Umbilical cord (tissue), 1 donor: ENCODE measurements at regions not wholly inside any gene's neighbourhood (a gene's known extent, or its start where the extent isn't known, plus 50 kb on each side); places are given as distances from the start of the nearest gene placed in this dataset.
"Not testable (repeated sequence)": the region's sequence is repeated elsewhere in the genome, so short reads cannot be mapped to it uniquely, and the experiment has no call there.

Source experiments
- DNase-seq: peaks from one replicate; pipeline ENCODE4 v3.0.0-alpha.2; 2015; ENCODE audit warnings: low spot score

DNA sequence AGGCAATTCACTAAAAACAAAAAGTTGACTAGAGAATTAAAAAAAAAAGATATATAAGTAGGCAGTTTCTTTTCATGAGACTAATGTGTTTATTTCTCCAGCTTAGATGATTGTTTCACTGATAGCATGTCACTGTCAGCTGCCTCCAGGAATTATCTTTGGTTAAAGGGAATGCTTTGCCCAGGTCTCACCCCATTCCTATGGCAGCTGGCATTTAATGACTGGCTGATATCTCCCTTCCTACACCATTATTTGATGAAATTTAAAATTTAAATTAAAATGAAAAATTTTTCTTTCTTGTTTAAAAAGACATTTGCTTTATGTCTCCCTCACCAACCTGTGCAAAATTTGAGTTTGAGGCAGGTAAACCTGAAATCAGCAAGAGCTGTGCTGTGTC is 214.5 kb upstream of the PRSS1 start:
- no peak for DNase-seq

DNA sequence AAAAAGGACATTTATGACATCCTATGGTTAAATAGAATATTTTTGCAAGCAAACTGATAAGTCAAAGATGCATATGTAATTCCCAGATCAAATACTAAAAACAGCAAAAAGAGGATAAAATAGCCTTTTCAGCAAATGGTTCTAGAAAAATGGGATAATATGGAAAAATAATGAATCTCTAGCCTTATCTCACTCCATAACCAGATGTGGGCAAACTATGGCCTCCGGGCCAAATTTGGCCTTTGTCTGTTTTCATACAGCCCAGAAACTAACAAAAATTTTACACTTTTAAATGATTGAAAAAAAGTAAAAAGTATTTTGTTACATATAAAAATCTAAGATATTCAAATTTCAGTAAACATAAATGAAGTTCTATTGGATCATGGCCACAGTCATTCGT is 215.4 kb upstream of the PRSS1 start:
- DNase-seq: no peak

DNA sequence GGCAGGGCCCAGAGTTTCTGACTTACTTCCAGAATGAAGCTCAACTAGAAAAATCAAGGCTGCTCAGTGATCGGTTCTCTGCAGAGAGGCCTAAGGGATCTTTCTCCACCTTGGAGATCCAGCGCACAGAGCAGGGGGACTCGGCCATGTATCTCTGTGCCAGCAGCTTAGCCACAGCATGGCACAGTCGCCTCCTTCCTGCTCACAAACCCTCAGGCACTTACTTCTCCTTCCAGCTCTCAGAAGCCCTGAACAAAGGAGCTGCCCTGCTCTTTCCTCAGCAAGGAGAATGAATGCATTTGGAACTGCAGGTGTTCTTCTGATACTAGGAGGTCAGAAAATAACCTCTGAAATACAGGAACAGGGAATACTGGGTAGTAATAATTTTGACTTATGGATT is 219.7 kb upstream of the PRSS1 start:
- DNase-seq: no peak

DNA sequence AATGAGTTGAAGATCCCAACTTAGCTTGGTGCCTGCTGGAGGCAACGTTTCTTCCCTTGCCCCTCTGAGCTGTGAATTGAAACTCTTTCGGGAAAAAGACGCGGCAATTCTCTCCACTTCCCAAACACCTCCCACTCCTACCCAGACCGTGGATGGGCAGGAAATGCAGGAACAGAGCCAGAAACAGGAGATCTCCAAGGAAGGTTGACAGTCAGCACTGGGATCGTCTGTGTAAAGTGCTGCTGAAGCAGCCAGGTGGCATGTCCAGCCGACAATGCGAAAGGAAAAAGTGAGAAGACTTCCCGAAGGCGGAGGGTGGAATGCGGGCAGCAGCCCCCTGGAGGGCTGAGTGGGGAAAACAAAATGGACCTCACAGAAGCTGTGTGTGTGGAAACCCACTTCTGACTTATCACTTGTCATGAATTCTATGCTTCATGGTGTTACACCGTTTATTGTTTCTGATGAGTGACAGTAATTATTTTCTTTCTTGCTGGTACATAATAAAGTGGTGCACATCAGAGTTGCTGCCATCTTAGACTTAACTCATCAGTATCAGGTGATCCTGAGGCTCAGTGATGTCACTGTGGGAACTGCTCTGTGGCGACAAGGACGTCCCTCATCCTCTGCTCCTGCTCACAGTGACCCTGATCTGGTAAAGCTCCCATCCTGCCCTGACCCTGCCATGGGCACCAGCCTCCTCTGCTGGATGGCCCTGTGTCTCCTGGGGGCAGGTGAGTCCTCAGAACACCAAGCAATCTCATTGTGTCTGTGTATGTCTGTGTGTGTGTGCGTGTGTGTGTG is 220.5 kb upstream of the PRSS1 start:
- no peak for DNase-seq

DNA sequence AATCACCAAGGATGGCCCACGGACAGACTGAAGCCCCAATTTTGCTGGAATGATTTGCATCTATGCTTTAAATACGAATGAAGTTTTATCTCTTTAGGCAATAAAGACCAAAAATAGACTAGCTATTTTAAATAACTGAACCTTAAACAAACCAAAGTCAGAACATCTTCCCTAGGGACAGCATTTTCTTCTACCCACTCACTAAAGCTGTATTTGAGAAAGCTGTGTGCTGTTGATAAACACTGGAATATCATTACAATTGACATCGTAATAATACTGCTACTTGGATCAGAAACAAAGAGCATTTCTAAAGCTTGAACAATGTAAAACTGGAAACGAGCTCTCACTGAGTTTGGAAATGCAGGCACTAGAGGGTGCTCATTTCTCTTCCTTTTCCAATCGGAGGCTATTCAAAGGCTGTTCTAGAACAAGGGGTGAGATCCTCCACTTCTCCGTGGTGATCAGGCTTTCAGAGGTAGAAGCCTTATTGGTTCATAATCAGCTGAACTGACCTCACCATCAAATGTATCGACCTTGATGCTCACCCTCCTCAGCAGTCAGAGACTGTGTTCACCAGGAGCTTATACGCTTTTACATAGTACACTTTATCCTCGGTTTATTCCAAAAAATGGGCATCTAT is 225.3 kb upstream of the PRSS1 start:
- DNase-seq: no peak

DNA sequence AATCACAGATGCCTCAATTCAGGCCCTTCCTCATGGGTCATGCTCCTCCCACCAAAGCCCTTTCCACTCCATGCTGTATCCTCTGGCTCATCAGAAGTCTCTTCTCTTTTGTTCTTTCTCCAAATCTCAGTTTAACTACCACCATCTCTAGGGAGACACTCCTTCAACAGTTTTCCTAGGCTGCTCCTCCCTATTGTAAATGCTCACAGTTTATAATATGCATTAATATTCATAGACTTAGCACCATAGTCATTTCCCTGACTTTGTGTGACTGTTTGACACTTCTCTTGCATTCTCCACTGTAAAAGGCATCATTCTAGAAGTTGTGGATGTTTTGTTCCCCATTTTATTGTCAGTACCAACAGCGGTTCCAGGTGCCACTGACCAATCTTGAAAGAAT is 226.5 kb upstream of the PRSS1 start:
- DNase-seq: no peak

DNA sequence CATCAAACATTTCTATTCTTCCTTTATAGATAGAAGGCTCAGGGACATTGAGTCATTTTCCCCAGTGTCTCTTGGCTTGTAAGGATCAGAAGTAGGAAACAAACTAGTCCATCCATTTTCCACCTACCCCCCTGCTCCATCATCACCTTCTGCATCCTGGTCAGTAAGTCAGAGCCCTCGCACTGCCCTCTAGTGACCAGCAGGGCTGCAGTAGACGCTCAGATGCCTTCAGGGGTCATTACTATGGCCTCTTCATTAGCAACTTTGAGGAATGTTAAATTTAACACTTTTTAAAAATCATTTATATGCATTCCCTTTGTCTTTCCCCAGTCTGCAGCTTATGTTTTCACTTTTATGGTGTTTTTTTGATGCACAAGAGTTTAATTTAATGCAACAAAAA is 228.4 kb upstream of the PRSS1 start:
- DNase-seq: not testable (repeated sequence)

DNA sequence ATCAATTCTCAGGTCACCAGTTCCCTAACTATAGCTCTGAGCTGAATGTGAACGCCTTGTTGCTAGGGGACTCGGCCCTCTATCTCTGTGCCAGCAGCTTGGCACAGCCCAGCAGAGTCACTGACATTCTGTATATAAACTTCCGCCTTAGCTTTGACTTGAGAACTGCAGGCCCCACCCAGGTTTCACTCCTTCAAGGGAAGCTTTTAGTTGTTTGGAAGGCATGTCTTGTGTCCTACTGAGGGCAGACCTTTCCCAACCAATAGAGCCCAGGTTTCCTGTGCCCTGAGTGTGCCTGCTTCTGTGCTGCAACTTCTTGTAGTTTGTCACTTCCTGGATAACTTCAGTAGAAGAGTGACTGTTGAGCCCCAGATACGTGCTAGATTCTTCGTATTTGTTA is 228.8 kb upstream of the PRSS1 start:
- DNase-seq: not testable (repeated sequence)

DNA sequence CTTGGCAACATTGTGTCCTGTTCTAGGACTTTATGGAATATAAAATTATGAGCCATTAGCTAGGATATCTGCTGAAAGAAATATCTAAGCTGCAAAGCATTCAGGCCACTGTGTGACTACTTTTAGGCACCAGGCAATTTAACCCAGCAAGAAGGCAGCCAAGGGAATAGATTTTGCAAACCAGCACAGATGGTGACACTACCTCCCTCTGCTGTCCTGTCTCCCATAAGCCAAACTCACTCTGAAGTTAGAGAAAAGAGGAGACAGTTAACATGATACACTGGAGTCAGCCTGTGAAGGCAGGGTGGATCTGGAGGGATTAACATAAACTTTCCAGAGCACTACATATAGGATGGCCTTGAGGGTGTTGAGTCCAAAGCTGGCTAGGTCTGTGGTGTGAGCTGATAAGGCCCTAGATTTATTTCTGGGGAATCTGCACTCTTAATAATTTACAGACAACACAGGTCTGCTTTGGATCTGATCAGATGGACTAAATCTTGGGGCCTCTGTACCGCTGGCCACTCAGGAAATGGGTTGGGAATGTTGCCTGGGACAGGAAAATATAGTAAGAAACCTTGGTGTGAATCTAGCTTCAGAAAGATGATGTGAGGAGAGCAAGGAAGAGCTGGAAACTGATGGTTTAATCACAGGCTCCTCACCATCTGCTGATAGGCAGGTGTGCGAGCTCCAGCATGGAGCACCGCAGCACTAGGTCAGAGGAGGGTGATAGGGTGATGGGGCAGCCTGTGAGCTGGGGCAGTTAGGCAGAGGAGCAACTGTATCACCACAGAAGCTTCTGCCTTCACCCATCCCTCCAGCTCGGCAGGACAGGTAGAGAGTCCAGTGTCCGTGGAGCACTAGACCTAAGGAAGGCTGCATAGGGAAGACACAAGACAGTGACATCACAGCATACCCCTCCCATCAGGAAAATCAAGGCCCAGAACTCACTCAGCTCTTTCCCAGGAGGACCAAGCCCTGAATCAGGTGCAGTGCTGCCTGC is 229.9 kb upstream of the PRSS1 start:
- peak; percentile 84 for DNase-seq

DNA sequence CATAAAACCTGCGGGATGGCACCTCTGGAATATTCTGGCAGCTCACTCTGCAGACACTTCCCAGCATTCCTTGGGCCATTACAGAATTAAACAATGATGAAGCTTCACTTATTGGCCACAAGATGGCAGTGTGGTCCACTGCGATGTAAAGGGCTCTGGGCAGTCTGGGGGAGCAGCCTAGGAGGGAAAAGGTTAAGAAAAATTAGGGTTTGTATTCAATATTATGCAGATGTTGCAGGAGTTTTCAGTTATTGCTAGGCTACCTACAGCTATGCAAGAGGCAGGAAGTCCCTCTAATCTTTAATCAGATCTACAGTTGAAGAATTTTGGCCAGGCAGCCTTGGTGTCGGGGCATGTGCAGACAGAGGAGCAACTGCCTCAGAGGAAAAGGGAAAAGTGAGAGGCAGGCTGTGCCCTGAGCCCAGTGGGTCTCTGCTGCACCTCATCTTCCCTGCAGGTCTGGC is 233.2 kb upstream of the PRSS1 start:
- peak; percentile 73 for DNase-seq

DNA sequence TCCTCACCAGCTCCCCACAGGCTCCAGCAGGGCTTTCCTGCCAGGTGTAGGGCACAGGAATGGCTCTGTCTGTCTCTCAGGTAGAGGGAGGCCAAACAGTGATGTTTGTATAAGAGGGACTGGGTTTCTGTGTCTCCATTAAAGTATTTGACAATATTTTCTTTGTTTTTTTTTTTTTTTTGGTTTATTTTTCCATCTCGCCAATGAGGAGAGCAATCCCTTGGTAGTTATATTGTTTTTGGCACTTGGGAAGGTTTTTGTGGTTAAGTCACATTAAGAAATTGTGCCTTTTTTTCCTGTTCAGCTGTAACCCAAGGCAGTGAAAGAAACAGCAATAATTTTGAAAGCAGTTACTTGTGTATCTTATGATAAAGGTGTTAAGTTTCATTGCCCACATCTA is 234.6 kb upstream of the PRSS1 start:
- DNase-seq: not testable (repeated sequence)

DNA sequence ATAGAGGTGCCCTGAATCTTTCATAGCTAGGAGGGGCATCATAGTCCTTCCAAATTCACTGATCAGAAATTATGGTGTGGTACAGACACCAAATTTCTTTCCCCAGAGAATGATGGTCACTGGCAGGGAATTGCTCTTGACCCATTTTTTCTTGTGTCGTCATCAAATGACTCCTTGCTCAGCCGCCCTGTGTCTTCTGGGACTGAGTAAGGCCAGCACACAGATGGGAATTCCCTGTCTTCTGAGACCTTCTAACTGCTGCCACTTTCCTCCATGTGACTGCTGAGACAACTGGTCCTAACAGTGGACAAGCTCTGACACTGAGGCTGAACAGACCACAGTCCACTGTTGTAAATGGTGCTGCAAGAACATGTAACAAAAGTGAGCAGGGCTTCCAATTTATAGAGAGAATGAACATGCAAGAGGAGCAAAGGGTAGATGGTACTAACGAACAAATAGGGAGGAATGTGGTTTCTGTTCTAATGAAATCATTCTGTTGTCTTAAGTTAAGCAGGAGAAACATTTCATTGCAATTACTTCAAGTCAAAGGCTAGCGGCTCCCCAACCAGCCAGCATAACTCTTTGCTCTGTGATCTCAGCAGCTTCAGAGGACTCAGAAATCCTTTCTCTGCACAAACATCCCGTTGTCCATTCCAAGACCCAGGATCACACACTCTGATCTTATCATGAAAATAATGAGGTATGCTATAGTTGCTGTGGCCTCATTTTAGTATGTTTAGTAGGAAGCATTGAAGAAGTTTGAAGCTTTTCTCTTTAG is 235.9 kb upstream of the PRSS1 start:
- no peak for DNase-seq

DNA sequence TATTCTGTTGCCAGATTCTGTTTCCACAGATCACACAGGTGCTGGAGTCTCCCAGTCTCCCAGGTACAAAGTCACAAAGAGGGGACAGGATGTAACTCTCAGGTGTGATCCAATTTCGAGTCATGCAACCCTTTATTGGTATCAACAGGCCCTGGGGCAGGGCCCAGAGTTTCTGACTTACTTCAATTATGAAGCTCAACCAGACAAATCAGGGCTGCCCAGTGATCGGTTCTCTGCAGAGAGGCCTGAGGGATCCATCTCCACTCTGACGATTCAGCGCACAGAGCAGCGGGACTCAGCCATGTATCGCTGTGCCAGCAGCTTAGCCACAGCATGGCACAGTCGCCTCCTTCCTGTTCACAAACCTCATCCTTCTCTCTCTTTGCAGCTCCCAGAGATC is 237.5 kb upstream of the PRSS1 start:
- DNase-seq: no peak

DNA sequence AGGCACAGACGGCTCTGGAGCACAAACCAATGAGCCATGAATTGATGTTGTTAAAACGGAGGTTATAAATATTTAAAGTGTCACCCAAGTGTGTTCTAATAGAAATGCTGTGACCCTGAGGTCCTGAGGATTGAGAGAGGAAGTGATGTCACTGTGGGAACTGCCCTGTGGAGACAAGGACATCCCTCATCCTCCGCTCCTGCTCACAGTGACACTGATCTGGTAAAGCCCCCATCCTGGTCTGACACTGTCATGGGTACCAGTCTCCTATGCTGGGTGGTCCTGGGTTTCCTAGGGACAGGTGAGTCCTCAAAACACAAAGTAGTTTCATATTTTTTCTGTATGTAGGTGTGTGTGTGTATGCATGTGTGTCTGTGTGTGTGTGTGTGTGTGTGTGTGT is 237.9 kb upstream of the PRSS1 start:
- DNase-seq: no peak

DNA sequence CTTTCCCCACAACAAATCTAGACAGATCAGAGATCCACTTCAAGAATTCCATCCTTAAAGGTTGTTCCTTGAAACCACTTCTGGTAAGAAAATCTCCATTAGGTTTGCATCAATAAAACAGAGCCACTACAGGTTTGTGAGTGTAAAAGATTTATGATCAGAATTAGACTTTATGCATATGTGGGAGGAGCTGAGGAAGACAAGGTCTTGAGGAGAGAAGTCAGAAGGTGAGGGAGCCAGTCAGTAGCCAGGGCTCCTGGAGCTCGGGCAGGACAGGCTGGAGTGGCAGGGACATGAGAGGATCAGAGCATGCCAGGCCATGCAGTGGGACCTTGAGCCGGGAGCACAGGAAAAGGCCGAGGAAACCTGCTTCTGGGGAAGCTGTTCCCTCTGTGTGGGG is 240.0 kb upstream of the PRSS1 start:
- DNase-seq: not testable (repeated sequence)

DNA sequence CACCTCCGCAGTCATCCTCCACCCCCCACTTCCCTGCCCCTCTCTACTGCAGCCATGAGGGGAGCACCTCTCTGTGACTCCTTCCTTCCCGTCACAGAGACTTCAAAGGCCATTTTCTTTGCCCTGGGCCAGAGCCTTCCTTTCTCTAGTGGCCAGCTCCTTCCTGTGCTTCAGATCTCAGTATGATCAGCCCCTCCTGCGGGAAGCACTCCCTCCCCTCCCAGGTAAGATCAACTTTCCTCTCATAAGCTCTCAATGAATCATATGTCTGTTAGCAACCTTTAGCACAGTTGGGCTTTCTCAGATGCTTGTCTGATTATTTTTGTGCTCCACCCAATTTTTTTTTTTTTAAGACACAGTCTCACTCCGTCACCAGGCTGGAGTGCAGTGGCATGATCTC is 241.0 kb upstream of the PRSS1 start:
- peak; percentile 44 for DNase-seq

DNA sequence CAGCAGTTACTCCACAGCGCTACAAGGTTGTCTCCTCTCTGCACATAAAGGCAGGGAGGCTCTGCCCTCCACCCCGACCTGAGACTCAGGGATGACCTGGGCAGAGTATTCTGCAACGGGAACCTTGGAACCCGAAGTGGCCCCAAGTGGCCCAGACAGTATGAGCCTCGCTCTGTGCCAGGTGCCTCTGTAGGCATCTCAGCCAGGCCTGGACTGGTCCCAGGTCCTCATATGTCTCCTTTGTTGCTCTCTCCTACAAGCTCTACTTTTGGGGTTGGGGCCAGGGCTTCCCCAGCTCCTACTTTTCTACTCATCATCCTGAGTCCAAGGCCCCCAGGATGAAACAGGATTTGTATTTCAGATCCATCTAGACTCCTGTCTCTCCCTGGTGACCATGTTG is 241.5 kb upstream of the PRSS1 start:
- no peak for DNase-seq

DNA sequence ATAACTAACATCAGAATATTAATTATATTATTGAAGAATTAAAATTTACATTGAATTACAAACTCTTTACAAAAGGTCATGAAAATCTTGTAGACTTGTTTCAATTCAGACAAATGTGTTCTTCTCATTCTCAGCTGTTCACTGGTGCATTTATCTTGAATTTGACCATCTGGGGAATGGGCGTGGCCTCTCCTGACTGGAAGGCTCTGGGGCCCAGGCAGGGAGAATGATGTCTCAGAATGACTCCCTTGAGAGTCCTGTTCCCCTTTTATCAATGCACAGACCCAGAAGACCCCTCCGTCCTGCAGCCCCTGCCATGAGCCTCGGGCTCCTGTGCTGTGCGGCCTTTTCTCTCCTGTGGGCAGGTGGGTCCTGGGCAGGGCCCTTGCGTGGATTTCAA is 242.2 kb upstream of the PRSS1 start:
- DNase-seq: not testable (repeated sequence)

DNA sequence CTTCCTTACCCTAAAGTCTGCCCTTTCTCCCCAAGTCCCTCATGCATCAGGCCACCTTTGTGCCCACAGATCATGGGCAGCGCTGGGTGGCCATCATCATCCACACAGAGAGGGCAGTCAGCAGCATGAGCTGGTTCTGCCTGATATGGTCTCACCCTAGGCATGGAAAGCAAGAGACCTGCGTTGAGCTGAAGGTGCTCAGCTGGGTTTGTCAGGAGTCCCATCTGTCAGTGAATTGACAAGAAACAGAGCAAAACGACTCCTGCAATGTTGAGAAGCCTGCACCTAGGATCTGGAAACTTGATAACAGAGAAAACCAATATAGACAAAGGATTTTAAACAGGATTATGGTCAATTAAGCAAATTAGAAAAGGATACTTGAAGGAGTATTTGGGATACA is 242.7 kb upstream of the PRSS1 start:
- DNase-seq: peak; percentile 36

DNA sequence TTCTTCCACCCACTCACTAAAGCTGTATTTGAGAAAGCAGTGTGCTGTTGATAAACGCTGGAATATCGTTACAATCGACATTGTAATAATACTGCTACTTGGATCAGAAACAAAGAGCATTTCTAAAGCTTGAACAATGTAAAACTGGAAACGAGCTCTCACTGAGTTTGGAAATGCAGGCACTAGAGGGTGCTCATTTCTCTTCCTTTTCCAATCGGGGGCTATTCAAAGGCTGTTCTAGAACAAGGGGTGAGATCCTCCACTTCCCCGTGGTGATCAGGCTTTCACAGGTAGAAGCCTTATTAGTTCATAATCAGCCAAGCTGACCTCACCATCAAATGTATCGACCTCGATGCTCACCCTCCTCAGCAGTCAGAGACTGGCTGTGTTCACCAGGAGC is 245.3 kb upstream of the PRSS1 start:
- not testable (repeated sequence) for DNase-seq

DNA sequence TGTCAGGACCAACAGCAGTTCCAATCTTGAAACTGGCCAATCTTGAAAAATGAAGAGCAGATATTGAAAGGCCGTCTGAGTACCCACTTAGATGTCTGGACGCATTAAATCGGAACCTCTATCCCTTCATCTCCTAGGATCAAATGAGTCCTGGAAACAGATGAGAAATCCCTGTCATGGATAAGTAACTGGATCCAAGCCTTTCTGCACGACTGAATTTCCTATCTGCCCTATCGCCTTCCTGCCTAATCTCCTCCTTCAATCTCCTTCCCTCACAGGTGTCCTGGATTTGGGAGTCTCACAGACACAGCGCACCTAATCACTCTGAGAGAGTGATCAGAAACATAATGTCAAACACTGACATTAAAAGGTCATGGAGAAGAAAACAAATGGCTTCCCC is 245.2 kb upstream of the PRSS58 start:
- DNase-seq: no peak
